ENCODE measurements at regions not wholly inside any gene's neighbourhood (a gene's known extent, or its start where the extent isn't known, plus 50 kb on each side); places are given as distances from the start of the nearest gene placed in this dataset.
"Not testable (repeated sequence)": the region's sequence is repeated elsewhere in the genome, so short reads cannot be mapped to it uniquely, and the experiment has no call there.

DNA sequence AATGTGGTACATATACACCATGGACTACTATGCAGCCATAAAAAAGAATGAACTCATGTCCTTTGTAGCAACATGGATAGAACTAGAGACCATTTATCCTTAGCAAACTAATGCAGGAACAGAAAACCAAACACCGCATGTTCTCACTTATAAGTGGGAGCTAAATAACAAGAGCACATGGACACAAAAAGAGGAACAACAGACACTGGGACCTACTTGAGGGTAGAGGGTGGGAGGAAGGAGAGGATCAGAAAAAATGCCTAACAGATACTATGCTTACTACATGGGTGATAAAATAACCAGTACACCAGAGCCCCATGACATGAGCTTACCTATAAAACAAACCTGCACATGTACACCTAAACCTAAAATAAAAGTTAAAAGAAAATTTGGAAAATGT, 82.0 kb upstream of the ADRB2 start:
- DNase-seq = not testable (repeated sequence)

DNA sequence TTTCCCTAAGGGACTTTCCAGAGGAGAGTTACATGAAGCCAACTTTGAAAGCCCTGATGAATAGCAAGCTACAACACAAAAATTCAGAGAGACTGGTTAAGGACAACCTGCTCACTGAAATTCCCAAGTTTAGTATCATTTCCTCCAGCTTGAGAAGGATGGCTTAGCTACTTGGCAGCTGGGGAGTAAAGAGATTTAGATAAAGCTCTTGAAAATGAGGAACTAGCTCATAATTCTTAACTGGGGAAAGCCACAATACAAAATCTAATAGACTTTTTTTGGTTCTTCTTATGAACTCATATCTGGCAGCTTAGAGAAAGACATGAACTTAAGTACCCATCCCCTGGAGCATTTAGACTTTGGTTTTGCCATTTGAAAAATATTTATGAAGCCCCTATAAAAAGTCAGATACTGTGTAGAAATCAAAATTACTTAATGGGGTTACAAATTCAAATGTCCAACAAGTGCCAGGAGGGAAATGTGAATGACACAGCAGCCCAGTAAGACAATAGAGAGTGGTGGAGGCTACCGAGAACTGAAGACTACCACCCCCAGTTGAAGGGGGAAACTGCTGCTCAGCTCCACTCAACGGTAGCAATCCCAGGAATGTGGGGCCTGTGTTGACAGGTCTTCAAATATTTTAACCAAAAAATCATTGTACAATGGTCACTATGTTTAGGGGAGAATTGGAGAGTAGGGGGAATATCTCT, 79.4 kb upstream of the ADRB2 start:
- DNase-seq = no peak

- DNase-seq = no peak
Measured at GRCh38 chr5:148747536-148747906, 78.9 kb upstream of the ADRB2 start.

DNA sequence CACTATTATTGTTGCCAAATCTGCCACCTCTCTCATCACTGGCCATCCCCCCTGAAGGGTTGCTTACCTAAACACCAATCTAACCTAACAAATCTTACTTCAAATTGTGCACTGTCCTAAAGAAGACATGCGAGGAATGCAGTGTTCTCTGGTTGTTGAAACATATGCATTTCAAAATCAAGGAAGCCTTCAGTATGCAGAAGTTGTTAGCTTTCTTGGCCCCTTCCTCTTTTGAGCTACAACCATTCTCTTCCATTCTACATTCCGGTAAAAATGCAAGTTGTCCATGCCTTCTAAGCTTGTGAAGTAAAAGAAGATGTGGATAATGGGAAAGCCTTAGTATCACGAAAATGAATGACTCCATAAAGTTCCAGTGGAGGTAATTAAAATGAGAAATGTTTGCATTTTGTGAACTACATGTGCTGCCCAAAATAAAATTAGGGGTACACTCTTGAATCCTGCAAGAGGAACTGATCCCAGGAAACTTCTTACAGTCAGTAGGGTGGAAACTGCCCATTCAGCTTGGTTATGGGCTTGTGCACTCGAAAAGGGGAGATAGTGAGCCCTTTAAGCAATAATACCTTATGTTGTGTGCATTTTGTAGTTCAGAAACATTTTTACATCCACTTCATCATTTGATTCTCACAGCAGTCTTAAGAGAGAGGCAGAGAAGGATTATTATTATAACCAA, 77.6 kb upstream of the ADRB2 start:
- DNase-seq = no peak

- no peak for DNase-seq
Measured at GRCh38 chr5:148750614-148751013, 75.8 kb upstream of the ADRB2 start.

GRCh38 chr5:148751025-148751424, 75.4 kb upstream of the ADRB2 start:
- DNase-seq = no peak

- DNase-seq = not testable (repeated sequence)
Measured at GRCh38 chr5:148752375-148752774, 74.0 kb upstream of the ADRB2 start.

GRCh38 chr5:148759101-148759500, 67.3 kb upstream of the ADRB2 start:
- no peak for DNase-seq

GRCh38 chr5:148760945-148761638, 65.3 kb upstream of the ADRB2 start:
- peak in 1 of 2 donors; percentile 22 for DNase-seq

DNA sequence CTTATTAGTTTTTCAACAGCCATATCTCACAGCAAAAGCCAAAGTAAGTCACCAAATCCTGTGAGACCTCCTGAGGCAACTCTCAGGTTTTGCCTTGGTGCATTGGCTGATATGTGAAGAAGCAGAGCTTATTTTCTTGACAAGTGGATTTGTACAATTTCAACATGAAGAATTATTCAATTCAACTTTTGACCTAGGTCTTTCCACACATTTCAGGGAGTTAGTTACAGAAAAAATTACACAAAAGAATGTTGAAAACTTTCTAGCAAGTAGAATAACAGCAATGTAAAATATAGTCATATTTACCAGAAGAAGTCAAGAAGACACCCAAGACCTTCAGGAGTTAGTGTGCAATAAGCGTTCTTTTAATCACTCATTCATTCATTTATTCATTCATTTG, 62.4 kb upstream of the ADRB2 start:
- DNase-seq = no peak

DNA sequence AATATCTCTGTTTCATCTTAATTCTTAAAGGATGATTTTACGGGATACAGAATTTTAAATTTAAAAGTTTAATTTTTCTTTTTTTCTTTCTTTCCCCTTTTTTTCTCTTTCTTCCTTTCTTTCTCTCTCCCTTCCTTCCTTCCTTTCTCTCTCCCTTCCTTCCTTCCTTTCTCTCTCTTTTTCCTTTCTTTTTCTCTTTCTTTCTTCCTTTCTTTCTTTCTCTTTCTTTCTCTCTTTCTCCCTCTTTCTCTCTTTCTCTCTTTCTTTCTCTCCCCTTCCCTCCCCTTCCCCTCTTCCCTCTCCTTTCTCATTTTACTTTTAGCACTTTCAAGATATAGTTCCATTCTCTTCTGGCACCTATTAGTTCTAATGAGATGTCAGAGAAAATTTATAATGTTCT, 61.4 kb upstream of the ADRB2 start:
- no peak for DNase-seq

GRCh38 chr5:148768806-148769415, 57.5 kb upstream of the ADRB2 start:
- no peak for DNase-seq

GRCh38 chr5:148769941-148770340, 56.5 kb upstream of the ADRB2 start:
- no peak for DNase-seq

- no peak for DNase-seq
Measured at GRCh38 chr5:148774313-148774712, 52.1 kb upstream of the ADRB2 start.

GRCh38 chr5:148776261-148776660, 50.1 kb upstream of the ADRB2 start:
- no peak for DNase-seq

Data from CD4-positive, alpha-beta T cell treated with Interleukin-4 for 1 hour (primary cell).